HepG2 (cell line): ENCODE measurements at regions not wholly inside any gene's neighbourhood (a gene's known extent, or its start where the extent isn't known, plus 50 kb on each side); places are given as distances from the start of the nearest gene placed in this dataset.

Experiments
- ATAC-seq: fragments of 200-7000 bp; cut with Tn5 transposase; 3 replicates; pipeline ENCODE4 v1.9.1; 2020; ENCODE audit warnings: mild to moderate bottlenecking, moderate library complexity
- BruUV-seq: library from RNA; stranded (reverse); fragments of 400-500 nt; replicated peaks from 2 replicates; lab custom pipeline; 2021; lab: Mats Ljungman, UMichigan
- CTCF ChIA-PET: fragments of 300-600 bp; formaldehyde crosslinking; extraction: SDS; loops from one replicate; lab custom pipeline; 2021; ENCODE audit warnings: low total read pairs, inconsistent platforms, low intra/inter-chr PET ratio; lab: Yijun Ruan, JAX
- POLR2A ChIA-PET: fragments of 350-600 bp; sonication (Branson Sonifier 250); formaldehyde crosslinking; loops from one replicate; lab custom pipeline; 2020; ENCODE audit warnings: antibody characterized with exemption, inconsistent platforms; lab: Yijun Ruan, JAX
- DNase-seq: peaks from one replicate; pipeline ENCODE4 v3.0.0-alpha.2; 2015; ENCODE audit warnings: low spot score
- FAIRE-seq: peaks from 3 replicates; lab custom pipeline; 2011; peaks lifted over from hg19 to GRCh38; lab: Jason Lieb, UNC
- H2AFZ ChIP-seq: one replicate; pipeline ENCODE4 v1.6.1; 2011; ENCODE audit warnings: low read length, inconsistent platforms
- H3K27ac ChIP-seq: fragments of 300-600 bp; 3 replicates; pipeline ENCODE4 v1.8.0; 2011; ENCODE audit warnings: mixed run types, mild to moderate bottlenecking, mixed read lengths, low read length, inconsistent platforms; ENCODE audit not compliant: insufficient read depth; ENCODE audit errors: extremely low read length
- H3K27me3 ChIP-seq, 2 experiments: fragments of 200-600 bp in 1 of 2; 2 replicates in 1 of 2; 3 replicates in 1 of 2; pipeline versions ENCODE4 v1.6.0 to v1.8.0; 2011; ENCODE audit warnings: low read length in 2 of 2, mild to moderate bottlenecking in 2 of 2, moderate library complexity in 2 of 2, inconsistent platforms in 1 of 2; ENCODE audit not compliant: insufficient read depth in 2 of 2, control insufficient read depth in 1 of 2
- H3K36me3 ChIP-seq, 2 experiments: fragments of 200-600 bp in 1 of 2; replicated peaks in 1 of 2; 2 replicates in 1 of 2; 3 replicates in 1 of 2; pipeline versions ENCODE4 v1.5.1 to v1.8.0; 2011; ENCODE audit warnings: low read length in 2 of 2, inconsistent platforms in 1 of 2; ENCODE audit not compliant: insufficient read depth in 2 of 2, control insufficient read depth in 1 of 2
- H3K4me1 ChIP-seq: 2 replicates; pipeline ENCODE4 v1.5.1; 2012; ENCODE audit warnings: low read length, inconsistent platforms; ENCODE audit not compliant: insufficient read depth
- H3K4me2 ChIP-seq: 2 replicates; pipeline ENCODE4 v1.6.0; 2011; ENCODE audit warnings: low read depth, low read length, inconsistent platforms
- H3K4me3 ChIP-seq, 3 experiments: fragments of 200-600 bp in 1 of 3; sonication (generic), shearing (Covaris generic) in 1 of 3; replicated peaks in 1 of 3; 2 replicates each; pipeline ENCODE4 v1.5.1; 2011 to 2016; ENCODE audit warnings: low read length in 3 of 3, inconsistent platforms in 2 of 3, low read depth in 2 of 3, mild to moderate bottlenecking in 2 of 3, control low read depth in 1 of 3, mixed read lengths in 1 of 3; ENCODE audit not compliant: insufficient read depth in 1 of 3
- H3K79me2 ChIP-seq: one replicate; pipeline ENCODE4 v1.6.1; 2011; ENCODE audit warnings: low read length, inconsistent platforms; ENCODE audit not compliant: insufficient read depth
- H3K9ac ChIP-seq: 2 replicates; pipeline ENCODE4 v1.6.0; 2011; ENCODE audit warnings: mild to moderate bottlenecking, low read depth, low read length, inconsistent platforms; ENCODE audit not compliant: insufficient read depth
- H3K9me3 ChIP-seq: 2 replicates; pipeline ENCODE4 v1.5.1; 2012; ENCODE audit warnings: mild to moderate bottlenecking, low read length
- H4K20me1 ChIP-seq: 2 replicates; pipeline ENCODE4 v1.6.0; 2011; ENCODE audit warnings: inconsistent platforms, mild to moderate bottlenecking, low read length, moderate library complexity; ENCODE audit not compliant: insufficient read depth
- GPN1 ChIP-seq: sonication (generic); formaldehyde crosslinking; IDR thresholded peaks from 2 replicates; pipeline ENCODE4 v1.5.1; 2020; ENCODE audit warnings: missing genetic modification reagents, borderline replicate concordance
- NFATC3 ChIP-seq: sonication (generic); formaldehyde crosslinking; IDR thresholded peaks from 2 replicates; pipeline ENCODE4 v1.5.1; 2020; ENCODE audit warnings: mild to moderate bottlenecking, missing genetic modification reagents
- RXRA ChIP-seq: sonication (generic); formaldehyde crosslinking; IDR thresholded peaks from 2 replicates; pipeline ENCODE4 v1.5.1; 2020; ENCODE audit warnings: missing genetic modification reagents
- SATB2 ChIP-seq: sonication (generic); formaldehyde crosslinking; IDR thresholded peaks from 2 replicates; pipeline ENCODE4 v1.5.0; 2020; ENCODE audit warnings: missing genetic modification reagents
- TBL1XR1 ChIP-seq: fragments of 150-350 bp; IDR thresholded peaks from 2 replicates; pipeline ENCODE4 v1.6.1; 2014; ENCODE audit warnings: borderline replicate concordance, low read length; ENCODE audit not compliant: partially characterized antibody
- WGBS: methylation state at CpG from one replicate; pipeline ENCODE4 v1.1.6; 2017; ENCODE audit warnings: low lambda C conversion rate; 5-methylcytosine and 5-hydroxymethylcytosine counted together
- in situ Hi-C: cut with HindIII; loops from 2 replicates; pipeline ENCODE4 v1.10.0; 2017; ENCODE audit warnings: low pct_unique_long_range_greater_than_20kb; ENCODE audit not compliant: extremely low pct_ligation_motif_present
- intact Hi-C: fragments of 100-400 bp; cut with micrococcal nuclease; formaldehyde crosslinking; loops from one replicate; pipeline ENCODE4 v1.10.0; 2022; ENCODE audit not compliant: unreplicated experiment
- TF ChIP-seq, protein P1 (sequence below): IDR thresholded peaks from 2 replicates; pipeline ENCODE4 v1.6.1; 2018; ENCODE audit warnings: missing genetic modification reagents
- TF ChIP-seq, protein P2 (sequence below): sonication (generic); formaldehyde crosslinking; IDR thresholded peaks from 2 replicates; pipeline ENCODE4 v1.5.0; 2020; ENCODE audit warnings: mild to moderate bottlenecking, missing genetic modification reagents
- TF ChIP-seq, protein P3 (sequence below): sonication (generic); formaldehyde crosslinking; IDR thresholded peaks from 2 replicates; pipeline ENCODE4 v1.5.0; 2020; ENCODE audit warnings: mild to moderate bottlenecking, low read depth, missing genetic modification reagents, borderline replicate concordance

DNA sequence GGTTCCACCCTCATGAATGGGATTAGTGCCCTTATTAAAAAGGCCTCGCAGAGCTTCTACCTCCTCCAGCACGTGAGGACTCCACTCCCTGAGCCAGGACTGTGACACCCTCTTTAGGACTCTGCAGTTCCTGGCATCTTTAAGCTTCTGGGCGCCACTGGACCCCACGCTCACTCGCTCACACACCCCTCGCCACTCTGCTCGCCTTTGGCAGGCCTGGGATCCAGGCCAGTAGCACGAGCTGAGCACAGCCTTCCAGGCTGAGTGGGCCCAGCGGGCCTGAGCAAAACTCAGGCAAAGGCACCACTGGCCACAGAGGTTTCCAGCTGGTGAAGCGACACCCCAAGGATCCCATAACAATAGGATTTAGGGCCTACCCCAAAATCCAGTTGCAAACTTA, 107.9 kb upstream of the GPC1 start:
- no peak for DNase-seq
- no TSS peak for BruUV-seq

DNA sequence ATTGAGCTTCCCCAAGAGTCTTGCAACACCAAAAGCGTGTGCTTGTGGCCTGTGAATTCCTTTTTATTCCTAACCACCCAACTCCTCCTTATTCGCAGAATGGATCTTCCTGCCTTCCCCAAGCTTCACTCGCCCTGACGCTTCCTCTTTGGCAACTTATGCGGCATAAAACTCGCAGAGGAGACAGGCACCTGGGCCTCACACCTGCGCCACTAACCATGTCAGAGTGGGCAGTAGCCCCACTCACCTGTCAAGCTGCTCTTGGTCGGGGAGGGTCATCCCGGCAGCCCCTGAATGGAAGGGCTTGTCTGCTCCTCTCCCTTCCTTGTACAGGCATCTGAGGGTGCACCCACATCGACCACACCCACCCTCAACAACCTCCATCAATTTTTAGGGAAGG, 106.9 kb upstream of the GPC1 start:
- Histone ChIP-seq H3K4me3 (no peak overlapping the region), H3K9me3 (no peaks in the 10 kb centered on the region), H3K27ac (no peak overlapping the region), H3K27me3 (peaks cover 29 to 70% of the 10 kb centered on the region in 2 experiments), H4K20me1 (no peaks in the 10 kb centered on the region; the same call in 1 of the 2 replicates), H3K4me2 (no peak overlapping the region), H3K9ac (no peak overlapping the region), H3K4me1 (no peaks in the 10 kb centered on the region), H3K36me3 (no peaks in the 10 kb centered on the region), H2AFZ (no peak overlapping the region), H3K79me2 (no peaks in the 10 kb centered on the region)
- intact Hi-C loops (no loop called here), in situ Hi-C loops (no loop called here)
- TF ChIP-seq, protein P1, sequence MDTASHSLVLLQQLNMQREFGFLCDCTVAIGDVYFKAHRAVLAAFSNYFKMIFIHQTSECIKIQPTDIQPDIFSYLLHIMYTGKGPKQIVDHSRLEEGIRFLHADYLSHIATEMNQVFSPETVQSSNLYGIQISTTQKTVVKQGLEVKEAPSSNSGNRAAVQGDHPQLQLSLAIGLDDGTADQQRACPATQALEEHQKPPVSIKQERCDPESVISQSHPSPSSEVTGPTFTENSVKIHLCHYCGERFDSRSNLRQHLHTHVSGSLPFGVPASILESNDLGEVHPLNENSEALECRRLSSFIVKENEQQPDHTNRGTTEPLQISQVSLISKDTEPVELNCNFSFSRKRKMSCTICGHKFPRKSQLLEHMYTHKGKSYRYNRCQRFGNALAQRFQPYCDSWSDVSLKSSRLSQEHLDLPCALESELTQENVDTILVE (CRISPR knock-in tag) = no peak
- TF ChIP-seq SATB2 (CRISPR knock-in tag) = no peak
- TF ChIP-seq, protein P2, sequence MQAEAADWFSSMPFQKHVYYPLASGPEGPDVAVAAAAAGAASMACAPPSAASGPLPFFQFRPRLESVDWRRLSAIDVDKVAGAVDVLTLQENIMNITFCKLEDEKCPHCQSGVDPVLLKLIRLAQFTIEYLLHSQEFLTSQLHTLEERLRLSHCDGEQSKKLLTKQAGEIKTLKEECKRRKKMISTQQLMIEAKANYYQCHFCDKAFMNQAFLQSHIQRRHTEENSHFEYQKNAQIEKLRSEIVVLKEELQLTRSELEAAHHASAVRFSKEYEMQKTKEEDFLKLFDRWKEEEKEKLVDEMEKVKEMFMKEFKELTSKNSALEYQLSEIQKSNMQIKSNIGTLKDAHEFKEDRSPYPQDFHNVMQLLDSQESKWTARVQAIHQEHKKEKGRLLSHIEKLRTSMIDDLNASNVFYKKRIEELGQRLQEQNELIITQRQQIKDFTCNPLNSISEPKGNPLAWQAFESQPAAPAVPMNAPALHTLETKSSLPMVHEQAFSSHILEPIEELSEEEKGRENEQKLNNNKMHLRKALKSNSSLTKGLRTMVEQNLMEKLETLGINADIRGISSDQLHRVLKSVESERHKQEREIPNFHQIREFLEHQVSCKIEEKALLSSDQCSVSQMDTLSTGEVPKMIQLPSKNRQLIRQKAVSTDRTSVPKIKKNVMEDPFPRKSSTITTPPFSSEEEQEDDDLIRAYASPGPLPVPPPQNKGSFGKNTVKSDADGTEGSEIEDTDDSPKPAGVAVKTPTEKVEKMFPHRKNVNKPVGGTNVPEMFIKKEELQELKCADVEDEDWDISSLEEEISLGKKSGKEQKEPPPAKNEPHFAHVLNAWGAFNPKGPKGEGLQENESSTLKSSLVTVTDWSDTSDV (CRISPR knock-in tag) = no peak
- ChIA-PET POLR2A (no interaction called here), CTCF (no interaction called here)
- no peak for ATAC-seq
- FAIRE-seq = no peak
- 24% methylated on average over 10 of the region's 10 CpGs for WGBS
- DNase-seq = no peak
- BruUV-seq = no TSS peak

More for the DNA sequence above, 107.9 kb upstream of the GPC1 start:
- in situ Hi-C loops (no loop called here), intact Hi-C loops (no loop called here)
- H3K36me3 ChIP-seq = no peaks in the 10 kb centered on the region
- no peak for FAIRE-seq
- H3K9ac ChIP-seq = no peak overlapping the region
- no peak for ATAC-seq
- ChIA-PET POLR2A (no interaction called here), CTCF (no interaction called here)
- WGBS = 20% methylated on average over 10 of the region's 10 CpGs
- H3K4me3 ChIP-seq = no peak overlapping the region
- H3K4me2 ChIP-seq = no peak overlapping the region
- no peaks in the 10 kb centered on the region; the same call in 1 of the 2 replicates for H4K20me1 ChIP-seq
- H3K79me2 ChIP-seq = no peaks in the 10 kb centered on the region
- no peaks in the 10 kb centered on the region for H3K4me1 ChIP-seq
- H3K27ac ChIP-seq = no peak overlapping the region
- TF ChIP-seq TBL1XR1 (no peak), GPN1 (CRISPR knock-in tag) (no peak), RXRA (no peak), NFATC3 (CRISPR knock-in tag) (no peak)
- TF ChIP-seq, protein P3, sequence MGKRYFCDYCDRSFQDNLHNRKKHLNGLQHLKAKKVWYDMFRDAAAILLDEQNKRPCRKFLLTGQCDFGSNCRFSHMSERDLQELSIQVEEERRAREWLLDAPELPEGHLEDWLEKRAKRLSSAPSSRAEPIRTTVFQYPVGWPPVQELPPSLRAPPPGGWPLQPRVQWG (CRISPR knock-in tag) = no peak
- H3K9me3 ChIP-seq = no peaks in the 10 kb centered on the region
- H2AFZ ChIP-seq = no peak overlapping the region
- H3K27me3 ChIP-seq = peaks cover 33 to 75% of the 10 kb centered on the region in 2 experiments
